ENCODE measurements at regions not wholly inside any gene's neighbourhood (a gene's known extent, or its start where the extent isn't known, plus 50 kb on each side); places are given as distances from the start of the nearest gene placed in this dataset.

DNA sequence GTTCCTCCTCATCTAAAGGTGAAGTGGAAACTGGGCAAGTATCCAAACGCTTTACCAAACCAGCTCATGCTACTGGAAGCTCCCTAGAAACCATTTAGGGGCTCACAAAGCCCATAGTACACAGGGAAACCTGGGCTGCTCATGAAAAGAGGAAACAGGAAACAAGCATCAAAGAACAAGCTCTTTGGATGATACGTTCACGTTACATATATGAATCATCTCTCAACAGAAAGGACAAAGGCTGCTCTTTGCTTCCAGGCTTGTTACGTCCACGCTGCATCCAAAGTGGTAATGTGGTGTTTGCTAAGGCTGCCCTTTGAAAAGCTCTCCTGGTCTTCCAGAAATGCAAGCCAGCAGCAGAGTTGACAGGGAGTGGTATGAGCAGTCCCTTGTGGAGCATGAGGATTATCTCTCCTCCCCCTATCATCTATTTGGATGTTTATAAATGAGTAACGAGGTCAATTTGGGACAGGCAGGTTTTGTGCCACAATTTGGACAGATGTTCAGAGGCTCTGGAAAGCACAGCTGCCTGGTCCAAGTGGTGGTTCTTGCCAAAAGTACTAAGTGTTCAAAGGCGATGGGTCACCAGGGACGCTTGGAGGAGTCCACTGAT lies 98.0 kb upstream of the RORA start:
- no peaks in the 10 kb centered on the region for H3K27me3 ChIP-seq (ENCODE audit: control insufficient read depth in 1 of 2, insufficient read depth in 2 of 2, low read length in 2 of 2)
- H3K9ac ChIP-seq (ENCODE audit: low read length), result no peak overlapping the region
- no peak overlapping the region for H3K27ac ChIP-seq (ENCODE audit: low read depth, low read length)
- no peaks in the 10 kb centered on the region for H3K36me3 ChIP-seq (ENCODE audit: insufficient read depth, low read length)
- no peaks in the 10 kb centered on the region for H3K4me1 ChIP-seq (ENCODE audit: insufficient read depth, low read length)
- H3K4me3 ChIP-seq (ENCODE audit: low read depth in 1 of 2, low read length in 2 of 2), result no peak overlapping the region
- H3K9me3 ChIP-seq (ENCODE audit: low read length), result no peaks in the 10 kb centered on the region

GRCh38 chr15:61319892-61320291 lies 90.8 kb upstream of the RORA start:
- Histone ChIP-seq H3K4me1 (ENCODE audit: insufficient read depth, low read length) (no peaks in the 10 kb centered on the region), H3K36me3 (ENCODE audit: insufficient read depth, low read length) (no peaks in the 10 kb centered on the region), H3K9ac (ENCODE audit: low read length) (no peak overlapping the region), H3K9me3 (ENCODE audit: low read length) (no peaks in the 10 kb centered on the region), H3K27me3 (ENCODE audit: control insufficient read depth in 1 of 2, insufficient read depth in 2 of 2, low read length in 2 of 2) (no peaks in the 10 kb centered on the region), H3K27ac (ENCODE audit: low read depth, low read length) (no peak overlapping the region), H3K4me3 (ENCODE audit: low read depth in 1 of 2, low read length in 2 of 2) (no peak overlapping the region)

DNA sequence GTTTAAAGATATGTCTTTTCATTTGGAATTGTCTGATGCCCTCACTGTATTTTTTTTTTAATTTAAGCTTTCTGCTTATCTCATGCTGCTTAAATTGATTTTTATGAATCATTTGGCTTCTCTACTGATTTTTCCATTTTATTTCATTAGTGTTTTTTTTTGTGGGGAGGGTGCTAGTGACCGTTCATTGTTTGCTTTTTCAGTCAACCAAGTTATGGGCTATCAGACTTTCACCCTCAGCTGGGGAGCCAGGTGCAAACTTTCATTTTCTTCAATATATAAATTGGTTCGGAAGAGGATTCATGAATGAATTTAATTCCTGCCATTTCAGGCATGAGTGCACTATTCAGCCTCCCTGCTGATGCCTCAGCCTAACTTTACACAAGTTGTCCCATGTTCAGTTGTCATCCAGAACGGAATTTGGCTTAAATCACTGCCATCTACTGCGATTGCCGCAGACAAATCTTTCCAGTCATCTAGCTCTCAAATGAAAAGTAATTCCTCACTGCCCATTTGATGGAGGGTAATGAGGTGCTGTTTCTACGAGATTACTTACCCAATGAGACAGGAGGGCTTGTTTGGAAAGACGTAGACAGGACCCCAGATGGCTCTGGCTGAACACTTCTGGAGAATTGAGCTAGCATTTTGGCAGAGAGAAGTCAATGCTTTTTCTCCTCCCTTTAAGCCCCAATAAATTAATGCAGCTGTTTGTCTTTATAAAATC lies 89.9 kb upstream of the RORA start:
- H3K4me3 ChIP-seq (ENCODE audit: low read depth in 1 of 2, low read length in 2 of 2), result no peak overlapping the region
- H3K9ac ChIP-seq (ENCODE audit: low read length), result no peak overlapping the region
- no peaks in the 10 kb centered on the region for H3K4me1 ChIP-seq (ENCODE audit: insufficient read depth, low read length)
- H3K9me3 ChIP-seq (ENCODE audit: low read length), result no peaks in the 10 kb centered on the region
- no peak overlapping the region for H3K27ac ChIP-seq (ENCODE audit: low read depth, low read length)
- H3K36me3 ChIP-seq (ENCODE audit: insufficient read depth, low read length), result no peaks in the 10 kb centered on the region
- no peaks in the 10 kb centered on the region for H3K27me3 ChIP-seq (ENCODE audit: control insufficient read depth in 1 of 2, insufficient read depth in 2 of 2, low read length in 2 of 2)

GRCh38 chr15:61318301-61318700 lies 89.2 kb upstream of the RORA start:
- Histone ChIP-seq H3K36me3 (ENCODE audit: insufficient read depth, low read length) (no peaks in the 10 kb centered on the region), H3K9me3 (ENCODE audit: low read length) (no peaks in the 10 kb centered on the region), H3K27ac (ENCODE audit: low read depth, low read length) (no peak overlapping the region), H3K4me3 (ENCODE audit: low read depth in 1 of 2, low read length in 2 of 2) (no peak overlapping the region), H3K9ac (ENCODE audit: low read length) (no peak overlapping the region), H3K27me3 (ENCODE audit: control insufficient read depth in 1 of 2, insufficient read depth in 2 of 2, low read length in 2 of 2) (no peaks in the 10 kb centered on the region), H3K4me1 (ENCODE audit: insufficient read depth, low read length) (no peaks in the 10 kb centered on the region)

GRCh38 chr15:61315471-61315870 lies 86.4 kb upstream of the RORA start:
- Histone ChIP-seq H3K27me3 (ENCODE audit: control insufficient read depth in 1 of 2, insufficient read depth in 2 of 2, low read length in 2 of 2) (no peaks in the 10 kb centered on the region), H3K4me1 (ENCODE audit: insufficient read depth, low read length) (no peaks in the 10 kb centered on the region), H3K27ac (ENCODE audit: low read depth, low read length) (no peak overlapping the region), H3K4me3 (ENCODE audit: low read depth in 1 of 2, low read length in 2 of 2) (no peak overlapping the region), H3K9ac (ENCODE audit: low read length) (no peak overlapping the region), H3K36me3 (ENCODE audit: insufficient read depth, low read length) (no peaks in the 10 kb centered on the region), H3K9me3 (ENCODE audit: low read length) (no peaks in the 10 kb centered on the region)

DNA sequence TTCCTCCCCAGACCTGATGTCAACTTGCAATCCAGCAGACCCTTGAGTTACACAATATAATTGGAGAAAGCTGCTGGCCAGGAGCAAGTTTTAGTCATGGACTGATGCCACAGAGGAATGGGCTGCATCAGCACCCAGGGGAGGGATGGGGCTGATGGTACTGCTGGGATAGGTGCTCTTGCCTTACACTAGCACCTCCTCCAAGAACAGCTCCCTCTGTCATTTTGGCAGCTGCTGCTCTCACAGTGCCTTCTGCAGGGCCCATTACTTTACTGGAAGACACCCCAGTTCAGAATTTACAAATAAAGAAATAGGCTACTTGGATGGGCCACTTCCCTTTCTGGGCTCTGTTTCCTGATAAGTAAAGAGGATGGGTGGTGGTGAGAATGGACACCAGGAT lies 85.3 kb upstream of the RORA start:
- Histone ChIP-seq H3K9me3 (ENCODE audit: low read length) (no peaks in the 10 kb centered on the region), H3K4me3 (ENCODE audit: low read depth in 1 of 2, low read length in 2 of 2) (no peak overlapping the region), H3K27me3 (ENCODE audit: control insufficient read depth in 1 of 2, insufficient read depth in 2 of 2, low read length in 2 of 2) (no peaks in the 10 kb centered on the region), H3K4me1 (ENCODE audit: insufficient read depth, low read length) (no peaks in the 10 kb centered on the region), H3K36me3 (ENCODE audit: insufficient read depth, low read length) (no peaks in the 10 kb centered on the region), H3K9ac (ENCODE audit: low read length) (no peak overlapping the region), H3K27ac (ENCODE audit: low read depth, low read length) (no peak overlapping the region)

DNA sequence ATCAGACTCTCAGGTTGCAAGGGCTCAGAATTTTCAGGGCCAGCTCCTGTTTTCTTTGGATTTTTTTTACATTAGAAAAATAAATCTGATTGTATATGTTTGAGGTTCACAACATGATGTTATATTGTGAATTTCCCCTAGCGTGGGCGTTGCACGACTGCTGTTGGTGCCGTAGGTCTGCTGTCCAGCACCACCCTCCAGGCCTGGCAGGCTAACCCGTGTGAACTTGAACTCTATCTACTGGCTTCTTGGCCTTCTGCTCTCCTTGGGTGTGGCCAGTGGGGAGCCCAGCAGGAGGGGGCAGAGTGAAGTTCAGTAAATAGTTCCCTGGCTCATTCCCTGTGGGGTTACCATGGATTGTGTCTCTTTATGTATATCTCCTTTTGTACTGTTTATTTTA lies 80.5 kb upstream of the RORA start:
- no peak overlapping the region for H3K27ac ChIP-seq (ENCODE audit: low read depth, low read length)
- H3K4me1 ChIP-seq (ENCODE audit: insufficient read depth, low read length), result no peaks in the 10 kb centered on the region
- no peak overlapping the region for H3K4me3 ChIP-seq (ENCODE audit: low read depth in 1 of 2, low read length in 2 of 2)
- H3K9ac ChIP-seq (ENCODE audit: low read length), result no peak overlapping the region
- H3K36me3 ChIP-seq (ENCODE audit: insufficient read depth, low read length), result no peaks in the 10 kb centered on the region
- no peaks in the 10 kb centered on the region for H3K27me3 ChIP-seq (ENCODE audit: control insufficient read depth in 1 of 2, insufficient read depth in 2 of 2, low read length in 2 of 2)
- no peaks in the 10 kb centered on the region for H3K9me3 ChIP-seq (ENCODE audit: low read length)

DNA sequence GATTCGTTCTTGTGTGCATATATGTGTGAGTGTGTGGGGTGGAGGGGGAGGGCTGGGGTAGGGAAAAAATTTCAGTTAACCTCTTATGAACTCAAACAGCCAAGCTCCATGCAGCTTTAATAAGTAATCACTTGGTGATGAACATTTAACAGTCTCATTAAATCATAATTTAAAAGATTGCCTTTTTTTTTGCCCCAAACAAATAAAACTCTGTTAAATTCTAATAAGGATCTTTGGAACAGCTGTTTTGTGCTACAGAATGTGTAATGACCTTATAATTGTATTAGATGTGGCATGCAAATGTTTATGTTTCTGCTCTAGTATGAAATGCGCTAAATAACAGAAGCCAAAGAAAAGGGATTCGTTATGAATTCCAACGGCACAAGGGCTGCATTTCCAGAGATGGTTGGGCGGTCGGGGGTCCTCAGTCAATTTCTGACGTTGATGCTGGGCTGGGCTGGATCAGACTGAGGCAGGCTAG lies 80.0 kb upstream of the RORA start:
- H3K4me3 ChIP-seq (ENCODE audit: low read depth in 1 of 2, low read length in 2 of 2), result no peak overlapping the region
- no peaks in the 10 kb centered on the region for H3K4me1 ChIP-seq (ENCODE audit: insufficient read depth, low read length)
- H3K9me3 ChIP-seq (ENCODE audit: low read length), result no peaks in the 10 kb centered on the region
- no peaks in the 10 kb centered on the region for H3K27me3 ChIP-seq (ENCODE audit: control insufficient read depth in 1 of 2, insufficient read depth in 2 of 2, low read length in 2 of 2)
- no peak overlapping the region for H3K9ac ChIP-seq (ENCODE audit: low read length)
- H3K36me3 ChIP-seq (ENCODE audit: insufficient read depth, low read length), result no peaks in the 10 kb centered on the region
- no peak overlapping the region for H3K27ac ChIP-seq (ENCODE audit: low read depth, low read length)

GRCh38 chr15:61308437-61308836 lies 79.3 kb upstream of the RORA start:
- Histone ChIP-seq H3K36me3 (ENCODE audit: insufficient read depth, low read length) (no peaks in the 10 kb centered on the region), H3K4me3 (ENCODE audit: low read depth in 1 of 2, low read length in 2 of 2) (no peak overlapping the region), H3K9me3 (ENCODE audit: low read length) (no peaks in the 10 kb centered on the region), H3K9ac (ENCODE audit: low read length) (no peak overlapping the region), H3K27me3 (ENCODE audit: control insufficient read depth in 1 of 2, insufficient read depth in 2 of 2, low read length in 2 of 2) (no peaks in the 10 kb centered on the region), H3K4me1 (ENCODE audit: insufficient read depth, low read length) (no peaks in the 10 kb centered on the region), H3K27ac (ENCODE audit: low read depth, low read length) (no peak overlapping the region)

- no peaks in the 10 kb centered on the region for H3K4me1 ChIP-seq (ENCODE audit: insufficient read depth, low read length)
These were observed 78.4 kb upstream of the RORA start for GRCh38 chr15:61307474-61307873.

GRCh38 chr15:61301701-61302100 lies 72.6 kb upstream of the RORA start:
- no peaks in the 10 kb centered on the region for H3K36me3 ChIP-seq (ENCODE audit: insufficient read depth, low read length)
- H3K4me3 ChIP-seq (ENCODE audit: low read depth in 1 of 2, low read length in 2 of 2), result no peak overlapping the region
- H3K27me3 ChIP-seq (ENCODE audit: control insufficient read depth in 1 of 2, insufficient read depth in 2 of 2, low read length in 2 of 2), result no peaks in the 10 kb centered on the region
- H3K4me1 ChIP-seq (ENCODE audit: insufficient read depth, low read length), result no peaks in the 10 kb centered on the region
- no peaks in the 10 kb centered on the region for H3K9me3 ChIP-seq (ENCODE audit: low read length)
- no peak overlapping the region for H3K27ac ChIP-seq (ENCODE audit: low read depth, low read length)
- H3K9ac ChIP-seq (ENCODE audit: low read length), result no peak overlapping the region

More at GRCh38 chr15:61307474-61307873, 78.4 kb upstream of the RORA start:
- H3K9me3 ChIP-seq (ENCODE audit: low read length), result no peaks in the 10 kb centered on the region
- H3K27ac ChIP-seq (ENCODE audit: low read depth, low read length), result no peak overlapping the region
- no peak overlapping the region for H3K4me3 ChIP-seq (ENCODE audit: low read depth in 1 of 2, low read length in 2 of 2)
- no peak overlapping the region for H3K9ac ChIP-seq (ENCODE audit: low read length)
- H3K27me3 ChIP-seq (ENCODE audit: control insufficient read depth in 1 of 2, insufficient read depth in 2 of 2, low read length in 2 of 2), result no peaks in the 10 kb centered on the region
- no peaks in the 10 kb centered on the region for H3K36me3 ChIP-seq (ENCODE audit: insufficient read depth, low read length)

Measured in muscle layer of colon (tissue), 2 donors.